ENCODE measurements at regions not wholly inside any gene's neighbourhood (a gene's known extent, or its start where the extent isn't known, plus 50 kb on each side); places are given as distances from the start of the nearest gene placed in this dataset.

- no peak for TF ChIP-seq CTCF (IDR thresholded peaks at IDR 0.05 in 2 of 3, conservative IDR thresholded peaks at IDR 0.05 in 1 of 3; ENCODE audit: borderline replicate concordance in 1 of 3, insufficient read depth in 1 of 3, low read depth in 2 of 3, low read length in 2 of 3)
- TF ChIP-seq CBX3 (IDR thresholded peaks at IDR 0.05; ENCODE audit: low read depth), result no peak
- no peak for TF ChIP-seq SP1 (IDR thresholded peaks at IDR 0.05; ENCODE audit: low read depth)
- no peak for TF ChIP-seq SIN3A (IDR thresholded peaks at IDR 0.05; ENCODE audit: low read depth)
- TF ChIP-seq POLR2A (IDR thresholded peaks at IDR 0.05; ENCODE audit: borderline replicate concordance, extremely low read depth, insufficient read depth, insufficient read length), result no peak
- TF ChIP-seq MAX (IDR thresholded peaks at IDR 0.05), result no peak
- TF ChIP-seq REST (IDR thresholded peaks at IDR 0.05; ENCODE audit: low read depth), result no peak
- no peak for TF ChIP-seq EZH2 (IDR thresholded peaks at IDR 0.05)
- TF ChIP-seq RAD21 (IDR thresholded peaks at IDR 0.05; ENCODE audit: low read depth), result no peak
- no peak for TF ChIP-seq ZNF274 (IDR thresholded peaks at IDR 0.05; ENCODE audit: low read depth, low read length)
Measured at GRCh38 chr12:118727196-118727978, 254.0 kb upstream of the SRRM4 start.

Measured in HCT116 (cell line).